Stimulated activated CD4-positive, alpha-beta T cell treated with anti-CD3 and anti-CD28 coated beads, Interleukin-4, amount 100 ng/mL, for 1 hour (primary cell): ENCODE measurements at regions not wholly inside any gene's neighbourhood (a gene's known extent, or its start where the extent isn't known, plus 50 kb on each side); places are given as distances from the start of the nearest gene placed in this dataset.
"Not testable (repeated sequence)": the region's sequence is repeated elsewhere in the genome, so short reads cannot be mapped to it uniquely, and the experiment has no call there.

Source experiments
- DNase-seq: peaks from one replicate; pipeline ENCODE4 v3.0.0-alpha.2; 2020

DNA sequence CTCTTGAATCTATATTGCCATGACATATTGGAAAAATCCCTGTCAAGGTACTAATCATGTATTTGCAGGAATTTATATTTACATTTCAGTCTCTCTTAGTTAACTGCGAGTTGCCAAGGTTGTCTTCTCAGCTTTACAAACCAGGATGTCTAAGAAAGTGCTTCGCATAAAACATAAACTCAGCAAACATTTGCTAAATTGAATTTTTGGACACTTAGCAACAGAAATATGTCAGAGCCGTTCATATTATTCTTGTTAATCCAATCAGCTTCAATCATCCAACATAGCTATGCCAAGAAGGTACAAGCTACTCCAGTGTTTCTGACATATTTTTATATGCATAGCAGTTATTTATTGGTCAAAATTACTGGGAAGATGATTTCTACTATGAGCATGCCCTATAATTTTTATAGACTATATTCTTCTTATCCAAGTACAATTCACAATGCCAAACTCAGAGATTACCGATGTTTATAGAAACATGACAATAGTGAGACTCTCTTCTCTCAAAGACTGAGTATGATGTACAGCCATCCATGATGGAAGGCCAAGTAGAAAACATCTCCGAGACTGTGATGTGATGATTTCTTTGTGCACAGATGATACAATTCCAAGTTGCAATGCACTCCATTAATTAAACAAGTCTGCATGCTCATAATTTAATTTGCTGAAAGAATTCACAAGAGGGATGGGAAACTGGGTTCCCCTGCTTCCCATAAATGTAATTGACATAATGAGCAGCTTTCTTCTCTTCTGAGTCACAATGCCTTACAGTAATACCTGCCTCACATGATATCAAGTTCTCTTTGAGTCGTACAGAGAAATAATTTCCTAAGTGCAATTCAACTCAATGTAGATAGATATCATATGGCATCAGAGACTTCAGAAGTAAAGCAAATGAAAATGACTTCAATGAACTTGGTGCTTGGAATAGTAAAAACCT is 776.3 kb downstream of the EFNB2 start:
- DNase-seq = no peak

DNA sequence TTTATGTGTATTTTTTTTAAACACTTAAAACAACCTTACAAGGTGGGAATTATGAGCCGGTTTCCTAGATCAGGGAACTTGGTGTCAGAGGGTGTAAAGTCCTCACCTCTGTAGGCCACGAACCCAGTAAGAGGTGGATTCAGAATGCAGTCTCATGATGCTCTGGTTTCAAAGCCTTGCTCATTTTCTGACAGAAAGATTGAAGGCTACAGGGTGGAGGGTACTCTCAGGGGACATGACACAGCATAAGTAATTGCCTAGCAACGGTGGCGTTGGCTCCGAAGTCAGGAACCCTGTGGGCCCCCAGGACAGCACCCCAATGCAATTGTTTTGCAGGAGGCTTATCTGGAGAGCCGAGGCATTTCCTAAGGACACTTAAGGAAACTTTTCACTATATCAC is 794.7 kb downstream of the EFNB2 start:
- no peak for DNase-seq

DNA sequence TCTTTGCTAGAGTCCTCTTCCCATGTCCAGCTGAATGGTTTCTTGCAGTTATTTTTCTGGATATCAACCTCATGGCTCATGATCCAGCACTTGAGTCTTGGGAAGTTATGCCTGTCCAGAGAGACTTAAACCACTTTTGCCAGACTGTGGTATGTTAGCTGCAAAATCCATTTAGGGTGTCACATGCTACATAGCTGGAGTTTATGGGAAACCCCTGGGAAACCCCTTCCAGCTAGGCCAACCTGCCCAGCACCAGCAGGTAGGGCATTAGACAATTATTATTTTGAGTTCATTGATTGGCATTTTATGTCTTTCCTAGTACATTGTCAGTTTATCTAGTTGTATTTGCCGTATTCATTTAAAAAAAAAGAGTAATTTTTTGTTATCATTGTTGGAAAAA is 797.8 kb downstream of the EFNB2 start:
- no peak for DNase-seq

DNA sequence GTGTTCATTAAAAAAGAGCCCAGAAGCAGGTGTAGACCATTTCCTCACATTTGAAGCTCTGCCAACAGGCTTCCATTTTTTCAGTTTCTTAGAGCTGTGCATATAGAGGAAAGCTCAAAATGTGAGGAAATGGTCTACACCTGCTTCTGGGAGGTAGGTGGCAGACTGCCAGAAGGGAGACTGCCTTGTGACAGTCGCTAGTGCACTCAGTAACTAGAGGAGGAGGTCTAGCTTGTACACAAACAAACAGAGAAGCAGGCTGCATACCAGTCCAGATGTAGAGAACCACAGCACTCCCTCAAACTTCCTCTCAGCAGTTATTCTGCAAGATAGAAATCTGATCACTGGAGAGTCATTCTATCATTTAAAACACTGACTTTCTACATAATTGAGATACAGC is 800.2 kb downstream of the EFNB2 start:
- DNase-seq = no peak

DNA sequence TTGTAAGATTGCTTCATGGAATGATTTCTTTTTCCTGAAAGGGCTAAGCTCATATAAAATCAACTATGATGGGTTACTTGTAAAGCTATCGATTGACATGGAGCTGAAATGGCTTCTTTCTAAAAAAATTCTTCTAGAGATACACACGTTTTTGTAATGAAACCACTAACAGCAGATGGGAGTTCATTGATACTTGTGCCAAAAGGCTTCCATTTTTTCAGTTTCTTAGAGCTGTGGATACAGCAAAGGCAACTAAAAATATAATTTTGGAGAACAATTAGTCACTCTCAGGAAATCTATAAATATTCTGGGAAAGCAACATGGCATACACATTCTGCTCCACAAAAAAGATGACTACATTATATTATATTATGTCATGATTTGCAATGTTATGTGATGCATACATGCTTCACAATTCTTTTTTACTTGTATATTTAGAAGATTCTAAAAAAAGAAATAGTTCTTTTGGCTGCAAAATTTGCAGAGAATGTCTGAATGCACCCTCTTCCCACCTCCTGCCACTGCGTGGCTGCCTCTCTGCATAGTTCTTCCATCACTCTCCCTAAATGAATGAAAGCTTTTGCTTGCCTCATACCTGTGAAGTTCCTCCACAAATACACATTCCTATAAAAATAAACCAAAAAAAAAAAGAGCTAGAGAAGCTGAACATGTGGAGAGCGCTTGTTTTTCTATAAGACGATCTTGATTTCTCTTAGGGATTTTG is 802.5 kb downstream of the EFNB2 start:
- no peak for DNase-seq

DNA sequence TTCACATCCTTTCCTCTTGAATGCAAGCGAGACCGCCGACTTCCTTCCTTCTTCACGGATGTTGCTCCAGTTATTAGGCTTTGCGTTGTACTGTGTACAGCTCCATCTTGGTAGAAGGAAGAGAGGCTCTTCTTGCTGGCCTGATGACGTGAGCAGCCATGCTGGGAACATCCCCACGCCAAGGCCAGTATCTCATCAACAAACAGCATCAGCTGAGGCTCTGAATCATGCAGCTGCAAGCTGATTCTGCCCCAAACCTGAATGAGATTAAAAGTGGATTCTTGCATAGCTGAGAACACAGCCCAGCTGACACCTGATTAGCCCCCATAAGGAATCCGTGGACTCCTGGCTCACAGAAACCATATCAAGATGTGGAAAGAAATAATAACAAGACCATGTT is 809.6 kb downstream of the EFNB2 start:
- DNase-seq = no peak

DNA sequence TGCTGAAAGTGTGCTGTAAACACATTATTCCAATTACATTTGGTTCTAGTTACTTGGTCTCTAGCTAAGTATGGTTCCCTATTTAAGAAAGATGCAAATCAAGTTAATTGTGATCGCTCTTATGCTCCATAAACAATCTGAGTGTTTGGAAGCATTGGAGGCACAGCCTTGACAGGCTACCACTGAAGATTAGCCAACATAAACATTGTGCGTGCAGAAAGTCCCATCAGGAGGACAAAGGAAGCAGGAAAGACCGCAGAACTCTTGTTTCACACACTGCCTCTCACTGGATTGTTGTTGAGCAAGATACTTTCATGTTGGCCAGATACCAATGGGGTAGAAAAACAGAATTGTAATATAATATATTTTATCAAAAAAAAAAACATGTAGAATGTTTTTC is 814.4 kb downstream of the EFNB2 start:
- no peak for DNase-seq

DNA sequence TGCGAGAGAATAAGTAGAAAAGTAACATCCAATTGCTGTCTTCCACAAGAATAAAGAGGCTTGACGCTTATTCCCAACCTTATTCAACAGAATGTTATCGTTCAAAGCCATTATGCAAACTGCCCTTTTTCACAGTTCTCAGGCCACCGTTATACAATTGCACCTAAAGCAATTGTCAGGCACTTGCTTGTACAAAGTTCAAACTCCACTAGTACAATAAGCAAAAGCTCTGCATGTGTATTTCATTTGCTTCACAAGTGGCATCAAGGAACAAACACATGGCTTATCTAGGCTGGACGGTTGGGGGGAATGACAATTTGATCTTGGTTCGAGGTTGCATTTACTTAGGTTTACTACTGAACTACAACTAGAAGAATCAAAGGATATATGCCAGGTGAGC is 815.6 kb downstream of the EFNB2 start:
- no peak for DNase-seq

DNA sequence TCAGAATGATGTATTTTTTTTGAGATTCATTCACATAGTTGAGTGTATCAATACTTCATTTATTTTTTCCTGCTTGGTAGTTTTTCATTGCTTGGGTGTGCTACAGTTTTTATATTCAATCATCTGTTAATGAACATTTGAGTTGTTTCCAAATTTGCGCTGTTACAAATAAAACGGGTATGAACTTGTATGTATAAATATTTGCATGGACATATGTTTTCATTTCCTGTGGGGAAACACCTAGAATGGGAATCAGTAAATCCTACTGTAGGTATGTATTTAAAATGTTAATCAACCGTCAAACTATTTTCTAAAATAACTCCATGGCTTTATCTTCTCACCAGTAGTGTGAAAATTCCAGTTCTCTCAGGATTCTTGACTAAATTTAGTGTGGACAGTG is 826.3 kb downstream of the EFNB2 start:
- DNase-seq = no peak

DNA sequence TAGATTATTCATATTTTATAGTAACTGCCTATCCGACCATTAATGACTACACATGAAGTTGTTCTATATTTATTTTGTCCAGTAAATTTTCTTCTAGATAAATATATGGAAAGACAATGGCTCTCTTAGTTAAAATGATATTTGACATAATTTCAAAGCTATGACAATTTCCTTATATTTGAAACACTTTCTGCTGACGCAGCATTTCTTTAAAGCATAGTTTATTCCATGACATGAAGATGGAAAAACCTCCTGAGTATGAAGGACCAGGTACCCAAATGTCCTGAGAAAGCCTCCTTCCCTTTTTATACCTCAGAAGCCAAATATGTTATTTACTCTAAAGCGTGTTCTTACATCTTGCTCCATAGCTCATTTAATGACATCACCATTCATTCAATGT is 831.6 kb downstream of the EFNB2 start:
- DNase-seq = no peak

DNA sequence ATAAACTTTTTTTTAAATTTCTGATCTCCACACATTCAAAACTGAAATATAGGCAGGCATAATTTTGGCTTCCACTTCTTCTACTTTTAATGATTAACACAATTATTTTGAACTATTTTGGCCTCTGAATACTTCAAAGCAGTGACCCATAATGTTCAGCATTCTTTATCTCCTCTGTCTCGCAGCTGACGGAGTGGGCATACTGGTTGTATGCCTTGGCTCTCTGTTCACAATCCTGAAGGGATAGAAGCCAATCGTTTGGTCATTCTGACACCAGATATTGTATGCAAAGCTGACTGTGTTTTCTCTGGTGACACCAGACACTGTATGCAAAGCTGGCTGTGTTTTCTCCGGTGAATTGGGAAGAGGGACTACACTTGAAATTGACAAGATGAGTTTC is 833.0 kb downstream of the EFNB2 start:
- DNase-seq = no peak

DNA sequence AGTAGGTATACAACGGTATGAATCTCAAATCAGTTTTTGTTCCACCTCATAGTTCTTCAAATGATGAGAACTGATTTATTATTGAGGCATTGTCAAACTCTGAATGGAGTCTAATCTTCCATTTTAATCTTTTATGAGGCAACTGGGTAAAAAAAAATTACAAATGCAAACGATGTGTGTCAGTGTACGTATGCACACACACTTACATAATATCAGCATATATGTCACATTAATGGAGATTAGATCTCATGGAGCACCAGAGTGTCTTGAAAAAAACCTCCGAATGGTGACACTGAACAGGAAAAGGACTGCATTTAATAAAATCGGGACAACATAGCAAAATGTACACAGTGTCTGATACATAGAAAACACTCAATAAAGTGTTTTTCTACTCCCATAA is 842.7 kb downstream of the EFNB2 start:
- no peak for DNase-seq

DNA sequence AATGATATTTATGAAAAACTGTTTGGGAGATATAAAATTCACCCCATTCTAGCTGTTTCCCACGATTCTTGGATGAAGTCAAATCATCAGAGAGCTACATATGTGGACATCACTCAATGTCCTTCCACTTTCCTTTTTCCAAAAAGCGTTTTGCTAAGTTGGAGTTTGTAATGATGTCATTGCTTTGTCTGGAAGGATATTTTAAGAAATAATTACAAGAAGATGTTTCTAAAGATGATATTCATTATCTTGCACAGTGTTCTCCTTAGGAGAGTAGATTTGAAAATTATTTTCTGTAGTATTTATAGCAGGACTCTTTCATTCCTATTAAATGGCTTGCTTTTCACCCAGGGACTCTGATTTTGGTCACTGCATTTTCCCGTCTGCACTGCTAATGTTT is 851.2 kb downstream of the EFNB2 start:
- no peak for DNase-seq

DNA sequence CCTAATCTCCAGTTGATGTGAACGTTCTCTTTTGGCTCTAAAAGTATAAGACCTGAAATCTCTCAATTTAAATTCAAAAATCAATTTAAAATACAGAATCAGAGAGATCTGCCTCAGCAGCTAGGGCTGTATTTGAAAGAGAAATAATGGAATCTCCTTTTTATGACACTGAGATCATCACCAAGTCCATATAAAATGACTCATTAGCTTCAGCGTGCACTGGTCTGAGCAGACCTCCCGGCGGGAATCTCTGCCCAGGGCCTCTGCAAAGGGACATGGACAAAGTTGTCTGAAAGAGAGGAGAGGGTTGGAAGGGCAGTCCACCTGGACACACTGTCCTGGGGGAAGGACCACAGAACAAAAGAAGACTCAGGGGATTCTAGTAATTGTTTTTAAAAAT is 855.6 kb downstream of the EFNB2 start:
- no peak for DNase-seq

DNA sequence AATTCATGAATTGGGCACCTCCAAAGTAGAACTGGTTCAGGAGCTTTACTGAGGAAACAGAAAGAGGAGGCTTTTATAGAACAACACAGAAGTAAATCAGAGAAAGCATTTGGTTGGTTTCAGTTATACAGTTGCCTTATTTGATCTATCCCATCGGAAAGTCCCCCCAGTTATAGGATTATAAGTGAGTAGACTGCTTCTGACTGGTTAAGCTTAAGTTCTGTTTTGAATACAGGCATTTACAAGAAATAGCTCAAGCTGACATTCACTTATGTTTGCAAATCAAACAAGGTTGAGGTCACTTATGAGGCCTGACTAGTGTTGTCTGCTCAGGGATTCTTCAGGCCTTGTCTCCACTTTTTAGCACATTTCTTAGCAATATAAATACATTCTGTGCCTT is 857.4 kb downstream of the EFNB2 start:
- DNase-seq = no peak

DNA sequence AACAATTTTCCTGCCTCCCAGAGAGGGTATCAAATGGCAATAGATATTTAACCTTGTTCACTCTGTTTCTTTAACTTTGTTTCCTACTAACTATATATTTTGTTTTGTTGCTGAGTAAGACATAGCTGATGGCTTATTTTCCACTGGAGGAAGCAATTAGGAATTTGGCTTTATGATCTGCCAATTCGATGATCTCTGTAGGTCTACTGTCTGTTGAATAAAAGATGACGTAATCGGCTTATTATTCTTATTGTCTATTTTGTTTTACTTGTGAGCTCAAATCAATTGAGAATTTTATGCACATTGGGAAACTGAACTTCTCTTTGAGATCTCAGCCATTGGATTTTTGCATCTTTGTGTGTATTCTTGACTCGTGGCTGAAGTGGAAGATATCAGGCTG is 862.6 kb downstream of the EFNB2 start:
- no peak for DNase-seq

DNA sequence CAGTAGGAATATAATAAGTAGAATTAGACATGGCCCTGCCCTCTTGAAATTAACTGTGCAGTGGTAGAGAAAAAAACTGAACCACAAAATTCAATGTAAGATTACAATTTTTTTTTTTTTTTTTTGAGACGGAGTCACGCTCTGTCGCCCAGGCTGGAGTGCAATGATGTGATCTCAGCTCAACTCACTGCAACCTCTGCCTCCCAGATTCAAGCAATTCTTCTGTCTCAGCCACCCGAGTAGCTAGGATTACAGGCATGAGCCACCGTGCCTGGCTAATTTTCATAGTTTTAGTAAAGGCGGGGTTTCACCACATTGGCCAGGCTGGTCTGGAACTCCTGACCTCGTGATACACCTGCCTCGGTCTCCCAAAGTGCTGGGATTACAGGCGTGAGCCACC is 864.3 kb downstream of the EFNB2 start:
- DNase-seq = not testable (repeated sequence)

DNA sequence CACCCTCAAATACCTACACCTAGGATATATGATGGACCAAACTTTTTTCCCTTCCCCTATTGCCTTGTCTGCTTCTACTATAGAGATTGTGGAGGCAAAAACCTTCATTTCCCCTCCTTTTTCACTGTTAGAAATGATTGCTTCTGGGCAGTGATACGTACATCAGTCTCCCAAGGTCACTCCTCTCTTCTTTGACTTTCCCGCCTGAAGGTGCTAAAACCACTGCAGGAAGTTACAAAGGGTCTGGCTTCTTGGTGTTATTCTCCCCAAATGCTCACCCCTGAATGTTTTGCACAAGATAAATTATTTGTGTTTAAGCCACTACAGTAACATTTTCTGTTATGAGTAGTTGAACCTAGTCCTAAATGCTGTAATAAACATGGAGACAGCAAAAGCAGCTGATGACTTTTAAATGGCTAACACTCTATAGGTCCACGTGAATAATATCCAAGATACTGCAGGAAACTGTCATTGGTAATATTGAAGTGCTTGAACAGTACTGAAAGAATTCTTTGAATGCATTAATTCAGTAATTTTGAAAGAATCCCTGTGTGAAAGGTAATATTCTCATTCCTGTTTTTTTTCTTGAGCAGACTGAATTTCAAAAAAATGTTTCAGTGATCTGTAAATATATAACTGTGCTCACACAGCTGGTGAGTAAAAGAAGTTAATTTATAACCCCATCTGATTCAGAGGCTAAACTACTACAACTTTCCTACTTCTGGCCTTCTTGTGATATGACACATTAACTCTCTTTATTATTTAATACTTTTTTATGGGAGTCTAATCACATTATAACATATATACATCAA is 865.1 kb downstream of the EFNB2 start:
- no peak for DNase-seq

DNA sequence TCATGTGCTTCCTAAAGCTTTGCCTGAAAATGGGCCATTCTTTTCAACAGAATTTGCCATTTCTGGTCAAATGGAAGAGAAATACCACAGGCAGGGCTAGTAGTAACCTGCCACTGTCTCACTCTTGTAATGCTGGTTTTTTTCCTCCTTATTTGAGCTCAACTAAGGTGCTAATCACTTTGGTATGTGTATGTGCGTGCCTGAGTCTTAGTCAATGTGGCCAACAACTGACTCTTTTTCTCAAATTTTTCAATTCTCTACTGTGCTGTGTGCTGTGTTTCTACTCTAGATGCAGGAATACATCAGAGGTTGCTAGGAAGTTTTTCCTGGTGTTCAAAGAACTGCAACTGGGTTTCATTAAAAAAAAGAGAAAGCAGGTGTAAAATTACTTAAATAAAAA is 870.2 kb downstream of the EFNB2 start:
- DNase-seq = no peak

DNA sequence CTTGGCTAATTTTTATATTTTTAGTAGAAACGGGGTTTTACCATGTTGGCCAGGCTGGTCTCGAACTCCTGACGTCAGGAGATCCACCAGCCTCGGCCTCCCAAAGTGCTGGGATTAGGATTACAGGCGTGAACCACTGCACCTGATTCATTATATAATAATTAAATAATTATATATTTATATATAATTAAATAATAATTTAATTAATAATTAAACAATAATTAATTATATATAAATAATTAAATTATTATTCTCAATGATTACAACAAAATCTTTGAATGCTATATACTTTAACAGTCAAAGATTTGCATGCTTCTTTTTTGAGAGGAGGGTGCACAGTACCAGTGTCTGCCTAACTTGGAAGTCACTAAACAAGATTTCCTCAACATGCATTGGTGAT is 872.3 kb downstream of the EFNB2 start:
- DNase-seq = no peak

DNA sequence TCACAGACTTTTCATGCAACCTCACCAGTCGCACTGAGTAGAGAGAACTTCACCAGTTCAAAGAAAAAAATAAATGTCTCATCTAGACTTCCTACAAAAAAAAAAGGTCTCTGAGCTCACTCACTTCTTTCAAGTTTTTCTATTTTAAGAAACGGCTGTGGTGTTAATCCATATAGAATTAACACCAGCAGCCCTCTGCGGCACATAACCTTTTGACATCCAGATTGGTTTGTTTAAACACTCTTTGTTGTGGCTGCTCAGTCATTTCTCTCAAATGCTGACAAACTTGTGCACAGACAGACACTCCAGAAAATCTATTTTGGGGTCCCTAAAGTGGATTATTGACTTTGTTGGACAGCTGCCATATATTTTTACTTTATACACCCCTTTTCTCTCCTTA is 874.9 kb downstream of the EFNB2 start:
- no peak for DNase-seq

DNA sequence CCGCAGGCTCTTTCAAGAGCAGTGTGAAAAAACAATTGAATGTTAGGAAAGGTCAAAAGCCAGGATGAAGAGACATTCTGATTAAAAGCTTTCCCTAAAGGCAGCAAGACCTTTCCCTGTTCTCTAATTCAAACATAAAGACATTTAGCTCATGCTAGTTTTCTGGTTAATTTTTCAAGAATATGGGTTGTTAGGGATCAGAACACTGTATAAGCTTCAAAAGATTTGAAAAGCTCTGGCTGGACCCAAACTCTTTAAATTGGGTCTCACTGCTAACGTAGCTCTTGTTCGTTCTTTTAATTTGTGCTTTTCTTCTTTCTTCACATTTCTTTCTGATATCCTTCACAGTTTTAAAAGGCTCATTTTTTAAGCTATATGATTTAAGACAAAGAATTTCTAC is 877.0 kb downstream of the EFNB2 start:
- no peak for DNase-seq

DNA sequence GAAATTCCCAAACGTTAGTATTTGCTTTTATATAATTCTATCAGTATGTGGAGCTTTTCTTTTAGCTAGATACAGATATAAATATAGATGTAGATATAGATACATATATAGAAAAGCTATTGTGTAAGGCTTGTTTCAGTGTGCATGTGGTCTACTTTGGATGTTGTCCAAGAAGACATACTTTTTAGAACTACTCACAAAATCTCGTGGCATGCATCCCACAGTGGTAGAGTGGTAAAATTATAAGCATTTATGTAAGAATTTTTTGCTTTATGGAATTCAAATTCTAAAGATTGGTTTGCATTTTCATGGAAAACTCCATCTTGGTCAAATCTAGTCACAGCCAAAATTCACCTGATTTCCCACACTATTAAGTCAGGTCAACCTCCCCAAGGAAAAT is 880.4 kb downstream of the EFNB2 start:
- no peak for DNase-seq

DNA sequence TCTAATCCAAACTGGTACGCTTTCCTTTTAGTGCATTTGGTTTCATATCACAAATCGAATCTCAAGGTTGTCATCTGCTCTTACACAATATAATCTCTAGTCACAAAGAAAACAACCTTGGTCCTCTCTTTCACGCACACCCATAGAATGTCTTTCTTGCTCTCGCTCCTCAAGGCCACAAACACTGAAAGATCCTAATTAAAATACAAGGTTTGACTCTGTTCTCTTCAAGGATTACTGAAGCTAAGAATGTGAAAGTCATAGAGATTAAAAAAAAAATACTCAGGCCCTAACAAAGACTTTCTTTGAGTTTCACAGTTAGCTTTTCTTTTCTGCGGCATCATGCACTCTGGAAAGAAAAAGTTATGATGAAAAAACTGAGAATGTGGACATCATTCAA is 891.5 kb downstream of the EFNB2 start:
- DNase-seq = no peak
